ENCODE measurements at regions not wholly inside any gene's neighbourhood (a gene's known extent, or its start where the extent isn't known, plus 50 kb on each side); places are given as distances from the start of the nearest gene placed in this dataset.

DNA sequence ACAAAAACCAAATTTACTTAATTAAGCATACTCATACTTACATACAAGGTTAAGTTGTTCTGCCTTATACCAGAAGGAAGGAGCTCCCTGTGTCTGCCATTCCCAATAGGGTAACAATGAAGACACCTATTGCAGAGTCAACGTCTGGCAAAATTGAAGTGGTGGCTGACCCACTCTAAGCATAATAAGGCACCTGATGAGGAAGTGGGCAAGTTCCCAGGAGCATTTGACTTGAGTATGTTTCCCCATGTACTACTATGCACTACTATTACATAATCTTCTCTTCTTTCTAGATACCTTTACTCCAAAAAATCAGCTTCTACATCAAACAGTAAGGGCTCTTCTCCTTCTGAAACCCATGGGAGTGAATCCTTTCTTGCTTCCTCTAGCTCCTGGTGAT is 591.5 kb downstream of the PPARGC1A start:
- Histone ChIP-seq H3K36me3 (ENCODE audit: control insufficient read depth, insufficient read depth, low read length) (no peaks in the 10 kb centered on the region), H3K27ac (ENCODE audit: low read length) (no peak overlapping the region), H3K4me1 (ENCODE audit: control insufficient read depth, insufficient read depth, low read length) (no peaks in the 10 kb centered on the region), H3K9me3 (ENCODE audit: control insufficient read depth, insufficient read depth, low read depth, low read length) (no peaks in the 10 kb centered on the region), H3K27me3 (ENCODE audit: control insufficient read depth, insufficient read depth, low read length) (no peaks in the 10 kb centered on the region), H3K4me3 (ENCODE audit: low read depth in 2 of 2, low read length in 2 of 2) (no peak overlapping the region)
- in situ Hi-C loops (cut with HindIII; ENCODE audit: low pct_unique_long_range_greater_than_20kb, low sequenced_read_pairs): no loop called here
- ATAC-seq: no peak
- intact Hi-C loops (cut with micrococcal nuclease; ENCODE audit: unreplicated experiment): no loop called here
- no peak for DNase-seq (ENCODE audit: low read depth, low spot score)
- no peak for TF ChIP-seq TCF7L2 (IDR thresholded peaks at IDR 0.05; ENCODE audit: low read depth, low read length)
- TF ChIP-seq, protein P1, sequence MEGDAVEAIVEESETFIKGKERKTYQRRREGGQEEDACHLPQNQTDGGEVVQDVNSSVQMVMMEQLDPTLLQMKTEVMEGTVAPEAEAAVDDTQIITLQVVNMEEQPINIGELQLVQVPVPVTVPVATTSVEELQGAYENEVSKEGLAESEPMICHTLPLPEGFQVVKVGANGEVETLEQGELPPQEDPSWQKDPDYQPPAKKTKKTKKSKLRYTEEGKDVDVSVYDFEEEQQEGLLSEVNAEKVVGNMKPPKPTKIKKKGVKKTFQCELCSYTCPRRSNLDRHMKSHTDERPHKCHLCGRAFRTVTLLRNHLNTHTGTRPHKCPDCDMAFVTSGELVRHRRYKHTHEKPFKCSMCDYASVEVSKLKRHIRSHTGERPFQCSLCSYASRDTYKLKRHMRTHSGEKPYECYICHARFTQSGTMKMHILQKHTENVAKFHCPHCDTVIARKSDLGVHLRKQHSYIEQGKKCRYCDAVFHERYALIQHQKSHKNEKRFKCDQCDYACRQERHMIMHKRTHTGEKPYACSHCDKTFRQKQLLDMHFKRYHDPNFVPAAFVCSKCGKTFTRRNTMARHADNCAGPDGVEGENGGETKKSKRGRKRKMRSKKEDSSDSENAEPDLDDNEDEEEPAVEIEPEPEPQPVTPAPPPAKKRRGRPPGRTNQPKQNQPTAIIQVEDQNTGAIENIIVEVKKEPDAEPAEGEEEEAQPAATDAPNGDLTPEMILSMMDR (IDR thresholded peaks at IDR 0.05): no peak
- TF ChIP-seq POLR2AphosphoS5 (IDR thresholded peaks at IDR 0.05; ENCODE audit: low read depth, low read length): no peak
- TF ChIP-seq SIN3A (IDR thresholded peaks at IDR 0.05; ENCODE audit: borderline replicate concordance, insufficient read depth, low read depth, low read length): no peak
- TF ChIP-seq, protein P2, sequence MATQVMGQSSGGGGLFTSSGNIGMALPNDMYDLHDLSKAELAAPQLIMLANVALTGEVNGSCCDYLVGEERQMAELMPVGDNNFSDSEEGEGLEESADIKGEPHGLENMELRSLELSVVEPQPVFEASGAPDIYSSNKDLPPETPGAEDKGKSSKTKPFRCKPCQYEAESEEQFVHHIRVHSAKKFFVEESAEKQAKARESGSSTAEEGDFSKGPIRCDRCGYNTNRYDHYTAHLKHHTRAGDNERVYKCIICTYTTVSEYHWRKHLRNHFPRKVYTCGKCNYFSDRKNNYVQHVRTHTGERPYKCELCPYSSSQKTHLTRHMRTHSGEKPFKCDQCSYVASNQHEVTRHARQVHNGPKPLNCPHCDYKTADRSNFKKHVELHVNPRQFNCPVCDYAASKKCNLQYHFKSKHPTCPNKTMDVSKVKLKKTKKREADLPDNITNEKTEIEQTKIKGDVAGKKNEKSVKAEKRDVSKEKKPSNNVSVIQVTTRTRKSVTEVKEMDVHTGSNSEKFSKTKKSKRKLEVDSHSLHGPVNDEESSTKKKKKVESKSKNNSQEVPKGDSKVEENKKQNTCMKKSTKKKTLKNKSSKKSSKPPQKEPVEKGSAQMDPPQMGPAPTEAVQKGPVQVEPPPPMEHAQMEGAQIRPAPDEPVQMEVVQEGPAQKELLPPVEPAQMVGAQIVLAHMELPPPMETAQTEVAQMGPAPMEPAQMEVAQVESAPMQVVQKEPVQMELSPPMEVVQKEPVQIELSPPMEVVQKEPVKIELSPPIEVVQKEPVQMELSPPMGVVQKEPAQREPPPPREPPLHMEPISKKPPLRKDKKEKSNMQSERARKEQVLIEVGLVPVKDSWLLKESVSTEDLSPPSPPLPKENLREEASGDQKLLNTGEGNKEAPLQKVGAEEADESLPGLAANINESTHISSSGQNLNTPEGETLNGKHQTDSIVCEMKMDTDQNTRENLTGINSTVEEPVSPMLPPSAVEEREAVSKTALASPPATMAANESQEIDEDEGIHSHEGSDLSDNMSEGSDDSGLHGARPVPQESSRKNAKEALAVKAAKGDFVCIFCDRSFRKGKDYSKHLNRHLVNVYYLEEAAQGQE (IDR thresholded peaks at IDR 0.05; ENCODE audit: insufficient read depth in 1 of 2, low read depth in 2 of 2, low read length in 1 of 2): no peak
- ChIA-PET CTCF (no interaction called here), POLR2A (no interaction called here)
- BruUV-seq (replicated peaks): no TSS peak

DNA sequence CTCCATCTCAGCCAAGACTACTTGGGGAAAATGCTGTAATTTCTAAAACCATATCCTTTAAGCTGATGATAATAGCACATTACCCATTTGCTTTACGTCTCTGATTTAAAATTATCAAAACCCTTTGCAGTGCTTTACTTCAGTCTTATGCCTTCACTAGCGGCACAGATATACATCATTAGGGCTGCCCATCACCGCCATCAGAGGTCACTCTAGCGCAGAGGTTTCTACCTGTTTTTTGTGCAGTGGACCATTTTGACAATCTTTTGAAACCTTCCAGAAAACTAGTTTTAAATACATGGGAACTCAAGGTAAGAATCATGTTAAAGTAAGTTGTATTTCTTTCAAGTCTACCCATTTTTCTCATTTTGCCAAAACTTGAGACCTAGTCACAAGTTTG is 592.5 kb downstream of the PPARGC1A start:
- POLR2A ChIA-PET: no interaction called here
- Histone ChIP-seq H3K4me3 (ENCODE audit: low read depth in 2 of 2, low read length in 2 of 2) (no peak overlapping the region), H3K4me1 (ENCODE audit: control insufficient read depth, insufficient read depth, low read length) (no peaks in the 10 kb centered on the region), H3K9me3 (ENCODE audit: control insufficient read depth, insufficient read depth, low read depth, low read length) (no peaks in the 10 kb centered on the region), H3K36me3 (ENCODE audit: control insufficient read depth, insufficient read depth, low read length) (no peaks in the 10 kb centered on the region), H3K27ac (ENCODE audit: low read length) (no peak overlapping the region), H3K27me3 (ENCODE audit: control insufficient read depth, insufficient read depth, low read length) (no peaks in the 10 kb centered on the region)
- DNase-seq (ENCODE audit: low read depth, low spot score): no peak
- no peak for TF ChIP-seq SIN3A (IDR thresholded peaks at IDR 0.05; ENCODE audit: borderline replicate concordance, insufficient read depth, low read depth, low read length)
- no peak for ATAC-seq
- intact Hi-C loops (cut with micrococcal nuclease; ENCODE audit: unreplicated experiment) (no loop called here), in situ Hi-C loops (cut with HindIII; ENCODE audit: low pct_unique_long_range_greater_than_20kb, low sequenced_read_pairs) (no loop called here)
- CTCF ChIA-PET: no interaction called here
- BruUV-seq (replicated peaks): no TSS peak

DNA sequence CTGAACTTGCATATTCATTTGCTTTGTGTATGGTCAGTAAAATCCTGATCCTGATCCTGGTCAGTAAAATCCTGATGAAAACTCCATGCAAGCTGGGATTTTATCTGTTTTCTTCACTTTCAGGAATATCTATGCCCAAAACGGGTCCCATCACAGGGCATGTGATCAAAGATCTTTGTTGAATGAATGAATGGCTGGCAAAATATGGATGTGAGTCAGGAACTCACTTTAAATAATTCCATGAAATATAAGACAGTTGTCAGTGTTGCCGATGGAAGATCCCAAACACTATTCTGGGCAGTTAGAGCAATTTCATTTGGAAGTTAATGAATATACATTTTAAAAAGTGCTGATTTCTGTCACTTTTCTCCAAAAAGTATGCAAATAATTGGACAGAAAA is 598.4 kb downstream of the GBA3 start:
- in situ Hi-C loops (cut with HindIII; ENCODE audit: low pct_unique_long_range_greater_than_20kb, low sequenced_read_pairs): no loop called here
- ChIA-PET POLR2A (no interaction called here), CTCF (no interaction called here)
- H3K4me1 ChIP-seq (ENCODE audit: control insufficient read depth, insufficient read depth, low read length): no peaks in the 10 kb centered on the region
- no peaks in the 10 kb centered on the region for H3K9me3 ChIP-seq (ENCODE audit: control insufficient read depth, insufficient read depth, low read depth, low read length)
- intact Hi-C loops (cut with micrococcal nuclease; ENCODE audit: unreplicated experiment): no loop called here
- TF ChIP-seq, protein P1 (IDR thresholded peaks at IDR 0.05): no peak
- TF ChIP-seq POLR2AphosphoS5 (IDR thresholded peaks at IDR 0.05; ENCODE audit: low read depth, low read length): no peak
- no peak for TF ChIP-seq TCF7L2 (IDR thresholded peaks at IDR 0.05; ENCODE audit: low read depth, low read length)
- TF ChIP-seq, protein P2 (IDR thresholded peaks at IDR 0.05; ENCODE audit: insufficient read depth in 1 of 2, low read depth in 2 of 2, low read length in 1 of 2): no peak
- no peak for TF ChIP-seq SIN3A (IDR thresholded peaks at IDR 0.05; ENCODE audit: borderline replicate concordance, insufficient read depth, low read depth, low read length)
- ATAC-seq (no peak), DNase-seq (ENCODE audit: low read depth, low spot score) (no peak)
- no TSS peak for BruUV-seq (replicated peaks)
- no peak overlapping the region for H3K27ac ChIP-seq (ENCODE audit: low read length)
- H3K4me3 ChIP-seq (ENCODE audit: low read depth in 2 of 2, low read length in 2 of 2): no peak overlapping the region
- no peaks in the 10 kb centered on the region for H3K27me3 ChIP-seq (ENCODE audit: control insufficient read depth, insufficient read depth, low read length)
- H3K36me3 ChIP-seq (ENCODE audit: control insufficient read depth, insufficient read depth, low read length): no peaks in the 10 kb centered on the region
